ENCODE measurements at regions not wholly inside any gene's neighbourhood (a gene's known extent, or its start where the extent isn't known, plus 50 kb on each side); places are given as distances from the start of the nearest gene placed in this dataset.

- no peak for DNase-seq (ENCODE audit: low read depth)
- H3K4me3 ChIP-seq (ENCODE audit: control insufficient read depth, low read depth, low read length): no peak overlapping the region
- no peak for TF ChIP-seq CTCF (IDR thresholded peaks at IDR 0.05; ENCODE audit: control insufficient read depth, insufficient read depth, low read depth, low read length, missing control alignments)
Measured at GRCh38 chr5:67265951-67266350, 69.4 kb upstream of the CD180 start.

- DNase-seq (ENCODE audit: low read depth): no peak
- no peak overlapping the region for H3K4me3 ChIP-seq (ENCODE audit: control insufficient read depth, low read depth, low read length)
- no peak for TF ChIP-seq CTCF (IDR thresholded peaks at IDR 0.05; ENCODE audit: control insufficient read depth, insufficient read depth, low read depth, low read length, missing control alignments)
Measured at GRCh38 chr5:67263656-67264408, 67.2 kb upstream of the CD180 start.

- no peak overlapping the region for H3K4me3 ChIP-seq (ENCODE audit: control insufficient read depth, low read depth, low read length)
- TF ChIP-seq CTCF (IDR thresholded peaks at IDR 0.05; ENCODE audit: control insufficient read depth, insufficient read depth, low read depth, low read length, missing control alignments): no peak
- DNase-seq (ENCODE audit: low read depth): no peak
Measured at GRCh38 chr5:67262956-67263355, 66.4 kb upstream of the CD180 start.

GRCh38 chr5:67262206-67262605 is 65.6 kb upstream of the CD180 start:
- TF ChIP-seq CTCF (IDR thresholded peaks at IDR 0.05; ENCODE audit: control insufficient read depth, insufficient read depth, low read depth, low read length, missing control alignments): no peak
- no peak for DNase-seq (ENCODE audit: low read depth)

GRCh38 chr5:67259548-67260215 is 63.1 kb upstream of the CD180 start:
- H3K4me3 ChIP-seq (ENCODE audit: control insufficient read depth, low read depth, low read length): no peak overlapping the region
- DNase-seq (ENCODE audit: low read depth): no peak
- no peak for TF ChIP-seq CTCF (IDR thresholded peaks at IDR 0.05; ENCODE audit: control insufficient read depth, insufficient read depth, low read depth, low read length, missing control alignments)

More at GRCh38 chr5:67262206-67262605, 65.6 kb upstream of the CD180 start:
- no peak overlapping the region for H3K4me3 ChIP-seq (ENCODE audit: control insufficient read depth, low read depth, low read length)

- TF ChIP-seq CTCF (IDR thresholded peaks at IDR 0.05; ENCODE audit: control insufficient read depth, insufficient read depth, low read depth, low read length, missing control alignments): no peak
- no peak overlapping the region for H3K4me3 ChIP-seq (ENCODE audit: control insufficient read depth, low read depth, low read length)
- no peak for DNase-seq (ENCODE audit: low read depth)
Measured at GRCh38 chr5:67257500-67257899, 60.9 kb upstream of the CD180 start.

Data from AG09309 (cell line).